ENCODE measurements at regions not wholly inside any gene's neighbourhood (a gene's known extent, or its start where the extent isn't known, plus 50 kb on each side); places are given as distances from the start of the nearest gene placed in this dataset.

DNA sequence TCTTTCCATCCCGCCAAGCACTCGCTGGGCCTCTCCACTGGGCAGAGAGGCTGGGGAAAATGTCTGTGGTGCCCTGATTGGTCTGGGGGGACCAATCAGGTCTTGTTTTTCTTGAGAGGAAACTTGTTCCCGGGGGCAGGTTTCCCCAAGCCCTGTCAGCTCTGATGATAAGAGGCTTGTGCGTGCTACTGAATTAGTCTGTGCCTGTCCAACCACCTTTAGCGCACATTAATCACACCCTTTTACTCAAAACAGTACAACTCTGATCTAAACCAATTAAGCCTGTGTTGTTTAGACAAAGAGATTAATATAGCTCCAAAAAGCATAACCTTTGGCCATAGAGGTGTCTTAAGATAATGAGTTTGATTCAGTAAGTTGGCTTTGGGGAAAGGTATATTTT lies 580.4 kb downstream of the VRK1 start:
- Histone ChIP-seq H3K27me3 (ENCODE audit: insufficient read depth, low read length) (no peaks in the 10 kb centered on the region), H3K23ac (ENCODE audit: low read length) (no peak overlapping the region), H3K14ac (ENCODE audit: low read length) (no peak overlapping the region), H2BK120ac (ENCODE audit: insufficient read depth, low read length, poor library complexity) (no peak overlapping the region), H3K4me2 (ENCODE audit: low read length) (no peak overlapping the region), H3K79me1 (ENCODE audit: low read length) (no peaks in the 10 kb centered on the region), H4K12ac (ENCODE audit: low read depth, low read length) (no peak overlapping the region), H2AK5ac (ENCODE audit: low read length) (no peak overlapping the region), H4K8ac (ENCODE audit: low read depth, low read length) (no peak overlapping the region), H3K18ac (ENCODE audit: low read length) (no peak overlapping the region), H2AFZ (ENCODE audit: insufficient read depth, low read length, poor library complexity) (no peak overlapping the region), H3K79me2 (ENCODE audit: control insufficient read depth, insufficient read depth, low read length, poor library complexity) (no peaks in the 10 kb centered on the region), H3K36me3 (ENCODE audit: control insufficient read depth in 1 of 2, insufficient read depth in 2 of 2, low read length in 2 of 2) (no peaks in the 10 kb centered on the region), H3K27ac (ENCODE audit: low read depth, low read length) (no peak overlapping the region), H2BK12ac (ENCODE audit: low read length) (no peak overlapping the region), H3K9ac (ENCODE audit: low read length) (no peak overlapping the region), H3K4ac (ENCODE audit: low read depth, low read length) (no peak overlapping the region), H2BK5ac (ENCODE audit: low read depth, low read length, poor library complexity) (no peak overlapping the region), H3K4me3 (ENCODE audit: low read depth, low read length) (no peak overlapping the region), H3K9me3 (ENCODE audit: insufficient read depth, low read depth, low read length) (no peaks in the 10 kb centered on the region), H4K91ac (ENCODE audit: low read depth, low read length) (no peak overlapping the region), H3K4me1 (ENCODE audit: control insufficient read depth in 1 of 2, insufficient read depth in 2 of 2, low read length in 2 of 2) (no peaks in the 10 kb centered on the region)
- DNase-seq: no peak
- WGBS (ENCODE audit: extremely low coverage, insufficient coverage, insufficient read length): no CpG with 5 or more reads among the region's 5 CpGs

DNA sequence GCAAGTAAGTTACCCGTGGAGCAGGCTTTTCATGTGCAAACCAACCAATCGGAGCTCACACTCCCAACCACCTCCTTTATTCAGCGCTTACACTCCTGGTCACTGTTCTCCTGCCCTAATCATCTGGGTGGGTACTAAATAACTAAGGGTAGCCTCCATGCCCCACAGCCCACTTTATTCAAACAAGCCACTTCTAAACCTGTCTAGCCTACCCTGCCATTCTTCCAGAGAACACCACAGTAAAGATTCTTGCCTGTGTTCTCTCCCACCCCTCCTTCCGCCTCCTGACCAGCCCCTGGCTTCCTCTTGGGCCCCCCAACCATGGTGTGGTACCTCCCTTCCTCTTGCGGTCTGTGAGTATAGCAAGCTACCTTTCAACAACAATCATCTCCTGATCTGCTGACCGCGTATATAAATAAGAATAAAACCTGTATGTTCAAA lies 581.9 kb downstream of the VRK1 start:
- no peak overlapping the region for H4K8ac ChIP-seq (ENCODE audit: low read depth, low read length)

DNA sequence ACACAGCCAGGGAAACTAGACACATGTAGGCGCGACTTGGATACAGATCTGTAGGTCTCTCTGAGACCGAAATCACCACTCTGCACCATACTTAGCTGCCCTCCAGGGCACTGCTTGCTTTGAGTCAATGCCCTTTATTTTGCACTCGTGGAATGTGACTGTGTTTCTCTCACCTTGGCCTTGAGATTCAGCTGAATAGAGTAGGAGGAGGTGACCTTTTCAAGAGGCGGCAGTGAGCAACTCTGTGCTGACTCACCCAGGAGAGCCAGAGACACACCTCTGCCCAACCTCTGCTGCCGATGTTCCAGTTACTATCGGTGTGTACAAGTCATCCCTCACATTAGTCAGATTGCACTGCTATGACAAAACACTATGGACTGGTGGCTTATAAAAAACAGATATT lies 583.4 kb downstream of the VRK1 start:
- H4K8ac ChIP-seq (ENCODE audit: low read depth, low read length): no peak overlapping the region
- H2BK12ac ChIP-seq (ENCODE audit: low read length): no peak overlapping the region
- H3K27me3 ChIP-seq (ENCODE audit: insufficient read depth, low read length): no peaks in the 10 kb centered on the region
- H2BK120ac ChIP-seq (ENCODE audit: insufficient read depth, low read length, poor library complexity): no peak overlapping the region
- H2AFZ ChIP-seq (ENCODE audit: insufficient read depth, low read length, poor library complexity): no peak overlapping the region
- H3K23ac ChIP-seq (ENCODE audit: low read length): no peak overlapping the region
- DNase-seq: peak; percentile 57 to 59
- H4K91ac ChIP-seq (ENCODE audit: low read depth, low read length): no peak overlapping the region
- no CpG with 5 or more reads among the region's 7 CpGs for WGBS (ENCODE audit: extremely low coverage, insufficient coverage, insufficient read length)
- H3K4me1 ChIP-seq (ENCODE audit: control insufficient read depth in 1 of 2, insufficient read depth in 2 of 2, low read length in 2 of 2): no peaks in the 10 kb centered on the region
- H3K4ac ChIP-seq (ENCODE audit: low read depth, low read length): no peak overlapping the region
- H3K4me3 ChIP-seq (ENCODE audit: low read depth, low read length): no peak overlapping the region
- H3K9ac ChIP-seq (ENCODE audit: low read length): no peak overlapping the region
- H3K79me2 ChIP-seq (ENCODE audit: control insufficient read depth, insufficient read depth, low read length, poor library complexity): no peaks in the 10 kb centered on the region
- H3K36me3 ChIP-seq (ENCODE audit: control insufficient read depth in 1 of 2, insufficient read depth in 2 of 2, low read length in 2 of 2): no peaks in the 10 kb centered on the region
- H3K9me3 ChIP-seq (ENCODE audit: insufficient read depth, low read depth, low read length): no peaks in the 10 kb centered on the region
- no peaks in the 10 kb centered on the region for H3K79me1 ChIP-seq (ENCODE audit: low read length)
- no peak overlapping the region for H3K18ac ChIP-seq (ENCODE audit: low read length)
- H4K12ac ChIP-seq (ENCODE audit: low read depth, low read length): no peak overlapping the region
- no peak overlapping the region for H2BK5ac ChIP-seq (ENCODE audit: low read depth, low read length, poor library complexity)
- H3K4me2 ChIP-seq (ENCODE audit: low read length): no peak overlapping the region
- no peak overlapping the region for H3K27ac ChIP-seq (ENCODE audit: low read depth, low read length)
- no peak overlapping the region for H3K14ac ChIP-seq (ENCODE audit: low read length)
- no peak overlapping the region for H2AK5ac ChIP-seq (ENCODE audit: low read length)

More for the DNA sequence above, 581.9 kb downstream of the VRK1 start:
- no peak overlapping the region for H3K4me2 ChIP-seq (ENCODE audit: low read length)
- H3K27me3 ChIP-seq (ENCODE audit: insufficient read depth, low read length): no peaks in the 10 kb centered on the region
- no peaks in the 10 kb centered on the region for H3K79me2 ChIP-seq (ENCODE audit: control insufficient read depth, insufficient read depth, low read length, poor library complexity)
- H3K79me1 ChIP-seq (ENCODE audit: low read length): no peaks in the 10 kb centered on the region
- H3K14ac ChIP-seq (ENCODE audit: low read length): no peak overlapping the region
- H3K27ac ChIP-seq (ENCODE audit: low read depth, low read length): no peak overlapping the region
- no CpG with 5 or more reads among the region's 7 CpGs for WGBS (ENCODE audit: extremely low coverage, insufficient coverage, insufficient read length)
- no peak overlapping the region for H4K12ac ChIP-seq (ENCODE audit: low read depth, low read length)
- no peak overlapping the region for H2BK5ac ChIP-seq (ENCODE audit: low read depth, low read length, poor library complexity)
- no peak overlapping the region for H3K23ac ChIP-seq (ENCODE audit: low read length)
- no peak overlapping the region for H2AFZ ChIP-seq (ENCODE audit: insufficient read depth, low read length, poor library complexity)
- H2AK5ac ChIP-seq (ENCODE audit: low read length): no peak overlapping the region
- H3K4me1 ChIP-seq (ENCODE audit: control insufficient read depth in 1 of 2, insufficient read depth in 2 of 2, low read length in 2 of 2): no peaks in the 10 kb centered on the region
- H3K9me3 ChIP-seq (ENCODE audit: insufficient read depth, low read depth, low read length): no peaks in the 10 kb centered on the region
- H2BK120ac ChIP-seq (ENCODE audit: insufficient read depth, low read length, poor library complexity): no peak overlapping the region
- no peak for DNase-seq
- no peak overlapping the region for H2BK12ac ChIP-seq (ENCODE audit: low read length)
- no peak overlapping the region for H3K4ac ChIP-seq (ENCODE audit: low read depth, low read length)
- H4K91ac ChIP-seq (ENCODE audit: low read depth, low read length): no peak overlapping the region
- H3K36me3 ChIP-seq (ENCODE audit: control insufficient read depth in 1 of 2, insufficient read depth in 2 of 2, low read length in 2 of 2): no peaks in the 10 kb centered on the region
- H3K9ac ChIP-seq (ENCODE audit: low read length): no peak overlapping the region
- H3K18ac ChIP-seq (ENCODE audit: low read length): no peak overlapping the region
- H3K4me3 ChIP-seq (ENCODE audit: low read depth, low read length): no peak overlapping the region

DNA sequence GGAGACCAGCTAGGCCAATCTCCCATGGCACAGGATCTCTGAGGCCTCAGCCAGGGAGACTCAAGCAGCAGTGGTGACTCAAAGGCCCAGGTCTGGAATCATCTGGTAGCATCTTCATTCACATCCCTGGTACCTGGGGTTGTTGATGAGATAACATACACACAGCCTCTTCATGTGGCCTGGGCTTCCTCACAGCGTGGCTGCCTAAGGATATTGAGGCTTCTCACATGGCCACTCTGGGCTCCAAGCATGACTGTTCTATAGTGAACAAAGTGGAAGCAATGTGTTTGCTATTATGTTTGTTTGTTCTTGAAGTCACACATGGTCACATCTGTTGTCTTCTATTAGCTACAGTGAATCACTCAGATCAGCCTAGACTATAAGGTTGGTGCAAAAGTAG lies 584.1 kb downstream of the VRK1 start:
- Histone ChIP-seq H4K8ac (ENCODE audit: low read depth, low read length) (no peak overlapping the region), H3K18ac (ENCODE audit: low read length) (no peak overlapping the region), H3K9me3 (ENCODE audit: insufficient read depth, low read depth, low read length) (no peaks in the 10 kb centered on the region), H3K4me3 (ENCODE audit: low read depth, low read length) (no peak overlapping the region), H3K4ac (ENCODE audit: low read depth, low read length) (no peak overlapping the region), H2BK5ac (ENCODE audit: low read depth, low read length, poor library complexity) (no peak overlapping the region), H4K12ac (ENCODE audit: low read depth, low read length) (no peak overlapping the region), H3K79me2 (ENCODE audit: control insufficient read depth, insufficient read depth, low read length, poor library complexity) (no peaks in the 10 kb centered on the region), H2AFZ (ENCODE audit: insufficient read depth, low read length, poor library complexity) (no peak overlapping the region), H4K91ac (ENCODE audit: low read depth, low read length) (no peak overlapping the region), H2BK12ac (ENCODE audit: low read length) (no peak overlapping the region), H3K27me3 (ENCODE audit: insufficient read depth, low read length) (no peaks in the 10 kb centered on the region), H3K9ac (ENCODE audit: low read length) (no peak overlapping the region), H3K14ac (ENCODE audit: low read length) (no peak overlapping the region), H2AK5ac (ENCODE audit: low read length) (no peak overlapping the region), H3K27ac (ENCODE audit: low read depth, low read length) (no peak overlapping the region), H3K79me1 (ENCODE audit: low read length) (no peaks in the 10 kb centered on the region), H2BK120ac (ENCODE audit: insufficient read depth, low read length, poor library complexity) (no peak overlapping the region), H3K4me2 (ENCODE audit: low read length) (no peak overlapping the region), H3K23ac (ENCODE audit: low read length) (no peak overlapping the region), H3K36me3 (ENCODE audit: control insufficient read depth in 1 of 2, insufficient read depth in 2 of 2, low read length in 2 of 2) (no peaks in the 10 kb centered on the region), H3K4me1 (ENCODE audit: control insufficient read depth in 1 of 2, insufficient read depth in 2 of 2, low read length in 2 of 2) (no peaks in the 10 kb centered on the region)
- DNase-seq: no peak
- WGBS (ENCODE audit: extremely low coverage, insufficient coverage, insufficient read length): no CpG with 5 or more reads among the region's 1 CpG
